ENCODE measurements at regions not wholly inside any gene's neighbourhood (a gene's known extent, or its start where the extent isn't known, plus 50 kb on each side); places are given as distances from the start of the nearest gene placed in this dataset.

- TF ChIP-seq CTCF (IDR thresholded peaks at IDR 0.05; ENCODE audit: low read depth, low read length), result no peak
- TF ChIP-seq EZH2phosphoT487 (IDR thresholded peaks at IDR 0.05; ENCODE audit: low read depth), result no peak
Observed at GRCh38 chr17:64774888-64775540, 112.9 kb upstream of the SMURF2 start.

Measured in OCI-LY3 (cell line).